Upper lobe of left lung (tissue), 6 donors: ENCODE measurements at regions not wholly inside any gene's neighbourhood (a gene's known extent, or its start where the extent isn't known, plus 50 kb on each side); places are given as distances from the start of the nearest gene placed in this dataset.
"Not testable (repeated sequence)": the region's sequence is repeated elsewhere in the genome, so short reads cannot be mapped to it uniquely, and the experiment has no call there.

Experiments used
- ATAC-seq, 2 donors: fragments of 200-7000 bp; cut with Tn5 transposase; one replicate each; pipeline ENCODE4 v1.9.1; 2022; ENCODE audit warnings: mild to moderate bottlenecking in 2 of 2, moderate library complexity in 2 of 2; ENCODE audit not compliant: low FRiP score in 2 of 2
- DNase-seq, 2 donors: peaks; one replicate each; pipeline ENCODE4 v3.0.0-alpha.2; 2019 to 2020
- H3K27ac ChIP-seq, 4 donors: fragments of 200-600 bp; sonication (generic); one replicate each; pipeline ENCODE4 v1.5.1; 2016 to 2019
- H3K27me3 ChIP-seq, 4 donors: fragments of 200-600 bp; sonication (generic); one replicate each; pipeline ENCODE4 v1.5.1; 2017 to 2019
- H3K36me3 ChIP-seq, 4 donors: fragments of 200-600 bp; sonication (generic); one replicate each; pipeline ENCODE4 v1.5.1; 2016 to 2019
- H3K4me1 ChIP-seq, 4 donors: fragments of 200-600 bp; sonication (generic); one replicate each; pipeline ENCODE4 v1.5.1; 2018 to 2019
- H3K4me3 ChIP-seq, 4 donors: fragments of 200-600 bp; sonication (generic); one replicate each; pipeline ENCODE4 v1.5.1; 2017 to 2019; ENCODE audit warnings: mild to moderate bottlenecking in 2 of 4, moderate library complexity in 1 of 4
- H3K9me3 ChIP-seq, 4 donors: fragments of 200-600 bp; sonication (generic); one replicate each; pipeline ENCODE4 v1.5.1; 2018 to 2019
- EP300 ChIP-seq, 4 donors: sonication (generic); formaldehyde crosslinking; IDR thresholded peaks; one replicate each; pipeline ENCODE4 v1.5.1; 2017; ENCODE audit warnings: antibody characterized with exemption in 4 of 4, control low read depth in 2 of 4
- POLR2A ChIP-seq, 4 donors: fragments of 450-650 bp; IDR thresholded peaks; one replicate each; pipeline ENCODE4 v1.5.1; 2016 to 2017; ENCODE audit warnings: antibody characterized with exemption in 4 of 4, mild to moderate bottlenecking in 2 of 4
- POLR2AphosphoS5 ChIP-seq, 2 donors: sonication (generic); formaldehyde crosslinking; IDR thresholded peaks; one replicate each; pipeline ENCODE4 v1.5.1; 2017; ENCODE audit warnings: antibody characterized with exemption in 2 of 2
- WGBS, 2 donors: methylation state at CpG; one replicate each; pipeline ENCODE4 v1.1.5; 2017 to 2018; 5-methylcytosine and 5-hydroxymethylcytosine counted together
- TF ChIP-seq, protein P1 (sequence below), 6 experiments: fragments of 450-650 bp in 4 of 6; fragments of 200-600 bp in 2 of 6; sonication (generic) in 2 of 6; IDR thresholded peaks; one replicate each; pipeline ENCODE4 v1.5.1; 2016 to 2019; ENCODE audit warnings: antibody characterized with exemption in 6 of 6
- donor health status: DM: no; HTN: no; CAD: no; lungs with moderate emphysema.
- donor health status: DM: no; HTN: yes; CAD: no; lungs with severe emphysema.

DNA sequence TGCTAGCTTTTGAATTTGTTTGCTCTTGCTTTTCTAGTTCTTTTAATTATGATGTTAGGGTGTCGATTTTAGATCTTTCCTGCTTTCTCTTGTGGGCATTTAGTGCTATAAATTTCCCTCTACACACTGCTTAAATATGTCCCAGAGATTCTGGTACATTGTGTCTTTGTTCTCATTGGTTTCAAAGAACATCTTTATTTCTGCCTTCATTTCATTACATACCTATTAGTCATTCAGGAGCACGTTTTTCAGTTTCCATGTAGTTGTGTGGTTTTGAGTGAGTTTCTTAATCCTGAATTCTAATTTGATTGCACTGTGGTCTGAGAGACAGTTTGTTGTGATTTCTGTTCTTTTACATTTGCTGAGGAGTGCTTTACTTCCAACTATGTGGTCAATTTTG, 51.2 kb upstream of the MB21D2 start:
- not testable (repeated sequence) for ATAC-seq
- WGBS, 2 donors: 59 to 70% methylated on average over 2 of the region's 2 CpGs

DNA sequence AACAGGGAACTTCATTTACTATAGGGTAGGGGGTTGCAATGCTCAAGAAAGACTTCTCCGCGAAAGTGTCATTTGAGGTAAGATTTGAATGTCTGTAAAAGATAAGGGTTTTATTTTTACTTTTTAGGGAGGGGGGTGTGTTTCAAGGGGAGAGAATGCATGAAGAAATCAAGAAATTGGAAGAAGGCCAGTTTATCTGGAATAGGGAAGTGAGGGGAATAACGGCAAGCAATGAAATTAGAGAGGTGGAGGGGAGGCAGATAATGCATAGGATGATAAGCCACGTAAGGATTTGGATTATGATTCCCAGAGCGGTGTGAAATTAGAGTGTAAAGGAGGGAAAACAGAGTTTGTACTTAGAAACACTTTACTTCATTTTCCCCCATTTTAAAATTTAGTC, 63.0 kb upstream of the MB21D2 start:
- no peak overlapping the region for H3K4me3 ChIP-seq
- WGBS, 2 donors: 67 to 72% methylated on average over 5 of the region's 5 CpGs
- no peak for ATAC-seq
- H3K27me3 ChIP-seq: no peaks in the 10 kb centered on the region
- no peak overlapping the region for H3K27ac ChIP-seq
- no peaks in the 10 kb centered on the region for H3K36me3 ChIP-seq
- DNase-seq: no peak
- no peaks in the 10 kb centered on the region for H3K4me1 ChIP-seq
- H3K9me3 ChIP-seq: peaks cover 0 to 5% (median 1%) of the 10 kb centered on the region in 4 donors
- no peak for TF ChIP-seq POLR2A (IDR thresholded peaks at IDR 0.05)

More for the DNA sequence above, 51.2 kb upstream of the MB21D2 start:
- H3K27me3 ChIP-seq, H3K4me1 ChIP-seq, DNase-seq, H3K36me3 ChIP-seq, H3K9me3 ChIP-seq, H3K27ac ChIP-seq, H3K4me3 ChIP-seq: not testable (repeated sequence)

DNA sequence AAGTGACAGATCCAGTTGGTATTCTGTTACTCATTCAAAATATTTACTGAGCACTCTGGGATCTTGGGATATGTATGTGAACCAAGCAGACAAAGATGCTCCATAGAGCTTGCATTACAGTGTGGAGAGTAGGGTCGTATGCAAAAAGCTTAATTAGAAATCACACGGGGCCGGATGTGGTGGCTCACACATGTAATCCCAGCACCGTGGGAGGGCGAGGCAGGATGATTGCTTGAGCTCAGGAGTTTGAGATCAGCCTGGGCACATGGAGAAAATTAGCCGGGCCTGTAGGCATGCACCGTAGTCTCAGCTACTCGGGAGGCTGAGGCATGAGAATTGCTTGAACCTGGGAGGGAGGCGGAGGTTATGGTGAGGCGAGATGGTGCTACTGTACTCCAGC, 68.7 kb upstream of the MB21D2 start:
- Histone ChIP-seq H3K27me3 (no peaks in the 10 kb centered on the region), H3K36me3 (no peaks in the 10 kb centered on the region), H3K9me3 (no peaks in the 10 kb centered on the region), H3K4me3 (no peak overlapping the region), H3K27ac (no peak overlapping the region), H3K4me1 (no peaks in the 10 kb centered on the region)
- TF ChIP-seq, protein P1, sequence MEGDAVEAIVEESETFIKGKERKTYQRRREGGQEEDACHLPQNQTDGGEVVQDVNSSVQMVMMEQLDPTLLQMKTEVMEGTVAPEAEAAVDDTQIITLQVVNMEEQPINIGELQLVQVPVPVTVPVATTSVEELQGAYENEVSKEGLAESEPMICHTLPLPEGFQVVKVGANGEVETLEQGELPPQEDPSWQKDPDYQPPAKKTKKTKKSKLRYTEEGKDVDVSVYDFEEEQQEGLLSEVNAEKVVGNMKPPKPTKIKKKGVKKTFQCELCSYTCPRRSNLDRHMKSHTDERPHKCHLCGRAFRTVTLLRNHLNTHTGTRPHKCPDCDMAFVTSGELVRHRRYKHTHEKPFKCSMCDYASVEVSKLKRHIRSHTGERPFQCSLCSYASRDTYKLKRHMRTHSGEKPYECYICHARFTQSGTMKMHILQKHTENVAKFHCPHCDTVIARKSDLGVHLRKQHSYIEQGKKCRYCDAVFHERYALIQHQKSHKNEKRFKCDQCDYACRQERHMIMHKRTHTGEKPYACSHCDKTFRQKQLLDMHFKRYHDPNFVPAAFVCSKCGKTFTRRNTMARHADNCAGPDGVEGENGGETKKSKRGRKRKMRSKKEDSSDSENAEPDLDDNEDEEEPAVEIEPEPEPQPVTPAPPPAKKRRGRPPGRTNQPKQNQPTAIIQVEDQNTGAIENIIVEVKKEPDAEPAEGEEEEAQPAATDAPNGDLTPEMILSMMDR (IDR thresholded peaks at IDR 0.05): no peak
- no peak for TF ChIP-seq EP300 (IDR thresholded peaks at IDR 0.05)
- no peak for TF ChIP-seq POLR2A (IDR thresholded peaks at IDR 0.05)
- no peak for TF ChIP-seq POLR2AphosphoS5 (IDR thresholded peaks at IDR 0.05)
- ATAC-seq: no peak
- 90 to 92% methylated on average over 10 of the region's 10 CpGs for WGBS, 2 donors
- DNase-seq: no peak

DNA sequence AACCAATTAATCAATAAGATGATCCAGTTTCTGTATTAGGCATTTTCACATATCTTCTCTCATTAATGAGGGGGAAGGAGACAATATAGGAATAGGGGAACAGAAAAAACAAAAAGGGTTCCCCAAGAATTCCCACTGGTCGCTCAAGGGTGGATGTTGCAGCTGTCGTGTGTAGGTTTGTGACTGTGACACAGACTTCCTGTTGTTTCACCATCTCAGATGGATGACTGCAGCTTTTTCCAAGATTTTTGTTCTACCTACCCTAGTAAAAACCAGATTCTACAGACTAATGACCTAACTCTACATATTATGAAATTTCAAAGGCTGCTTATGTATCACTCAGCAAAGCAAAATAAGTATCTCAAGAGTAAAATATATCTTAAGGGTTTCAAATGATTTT, 73.7 kb upstream of the MB21D2 start:
- Histone ChIP-seq H3K27me3 (no peaks in the 10 kb centered on the region), H3K4me1 (peaks cover 0 to 3% (median 0%) of the 10 kb centered on the region in 4 donors), H3K36me3 (no peaks in the 10 kb centered on the region), H3K27ac (no peak overlapping the region), H3K9me3 (no peaks in the 10 kb centered on the region), H3K4me3 (no peak overlapping the region)
- TF ChIP-seq, protein P1 (IDR thresholded peaks at IDR 0.05): no peak
- TF ChIP-seq EP300 (IDR thresholded peaks at IDR 0.05): no peak
- no peak for TF ChIP-seq POLR2AphosphoS5 (IDR thresholded peaks at IDR 0.05)
- no peak for TF ChIP-seq POLR2A (IDR thresholded peaks at IDR 0.05)
- no peak for DNase-seq
- ATAC-seq: no peak
- WGBS, 2 donors: 48 to 74% methylated on average over 2 of the region's 2 CpGs

DNA sequence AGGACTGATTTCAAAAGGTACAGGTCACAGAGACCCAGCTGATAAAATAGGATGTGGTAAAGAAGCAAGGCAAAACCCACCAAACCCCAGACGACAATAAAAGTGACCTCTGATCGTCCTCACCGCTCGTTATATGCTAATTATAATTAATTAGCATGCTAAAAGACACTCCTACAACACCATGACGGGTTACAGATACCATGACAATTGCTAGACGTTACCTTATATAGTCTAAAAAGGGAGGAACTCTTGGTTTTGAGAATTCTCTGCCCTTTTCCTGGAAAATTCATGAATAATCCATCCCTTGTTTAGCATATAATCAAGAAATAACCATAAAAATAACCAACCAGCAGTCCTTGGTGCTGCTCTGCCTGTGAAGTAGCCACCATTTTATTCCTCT, 74.7 kb upstream of the MB21D2 start:
- H3K4me3 ChIP-seq: no peak overlapping the region
- no peak for TF ChIP-seq POLR2AphosphoS5 (IDR thresholded peaks at IDR 0.05)
- TF ChIP-seq EP300 (IDR thresholded peaks at IDR 0.05): no peak
- no peak for TF ChIP-seq POLR2A (IDR thresholded peaks at IDR 0.05)
- TF ChIP-seq, protein P1 (IDR thresholded peaks at IDR 0.05): no peak
- H3K4me1 ChIP-seq: peaks cover 0 to 3% (median 0%) of the 10 kb centered on the region in 4 donors
- H3K27ac ChIP-seq: no peak overlapping the region
- H3K27me3 ChIP-seq: no peaks in the 10 kb centered on the region
- no peak for ATAC-seq
- H3K36me3 ChIP-seq: no peaks in the 10 kb centered on the region
- H3K9me3 ChIP-seq: no peaks in the 10 kb centered on the region
- 87% methylated on average over 6 of the region's 6 CpGs for WGBS, 2 donors
- no peak for DNase-seq

DNA sequence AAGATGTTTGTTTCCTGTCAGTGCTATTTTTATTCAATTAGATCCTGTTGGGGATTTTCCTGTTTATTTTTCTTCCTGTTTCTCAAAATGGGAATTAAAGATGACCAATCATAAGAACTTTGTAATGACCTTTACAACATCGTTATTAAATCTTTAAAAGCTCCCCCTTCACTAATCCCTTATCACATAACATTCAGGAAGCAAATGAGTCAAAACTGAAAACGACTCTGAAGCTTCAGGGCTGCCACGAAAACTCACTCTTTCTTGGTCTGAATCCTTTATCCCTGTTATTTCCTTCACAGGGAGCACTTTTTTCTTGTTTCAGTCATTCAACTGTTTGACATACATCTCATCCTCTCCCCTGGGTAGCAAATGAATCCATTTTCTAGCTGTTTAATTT, 75.8 kb upstream of the MB21D2 start:
- H3K4me1 ChIP-seq: peaks cover 0 to 3% (median 0%) of the 10 kb centered on the region in 4 donors
- no peaks in the 10 kb centered on the region for H3K27me3 ChIP-seq
- DNase-seq (no peak), ATAC-seq (no peak)
- no peak overlapping the region for H3K27ac ChIP-seq
- no peak overlapping the region for H3K4me3 ChIP-seq
- 28 to 31% methylated on average over 3 of the region's 3 CpGs for WGBS, 2 donors
- no peaks in the 10 kb centered on the region for H3K36me3 ChIP-seq
- H3K9me3 ChIP-seq: no peaks in the 10 kb centered on the region
- TF ChIP-seq POLR2AphosphoS5 (IDR thresholded peaks at IDR 0.05): no peak
- TF ChIP-seq, protein P1 (IDR thresholded peaks at IDR 0.05): no peak
- TF ChIP-seq POLR2A (IDR thresholded peaks at IDR 0.05): no peak
- no peak for TF ChIP-seq EP300 (IDR thresholded peaks at IDR 0.05)

DNA sequence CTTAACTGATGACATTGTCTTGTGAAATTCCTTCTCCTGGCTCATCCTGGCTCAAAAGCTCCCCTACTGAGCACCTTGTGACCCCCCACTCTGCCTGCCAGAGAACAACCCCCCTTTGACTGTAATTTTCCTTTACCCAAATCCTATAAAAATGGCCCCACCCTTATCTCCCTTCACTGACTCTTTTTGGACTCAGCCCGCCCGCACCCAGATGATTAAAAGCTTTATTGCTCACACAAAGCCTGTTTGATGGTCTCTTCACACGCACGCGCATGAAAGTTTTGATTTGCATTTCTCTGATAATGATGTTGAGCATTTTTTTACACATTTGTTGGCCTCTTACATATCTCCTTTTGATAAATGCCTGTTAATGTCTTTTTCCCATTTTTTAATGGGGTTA, 83.5 kb upstream of the MB21D2 start:
- not testable (repeated sequence) for H3K4me1 ChIP-seq

DNA sequence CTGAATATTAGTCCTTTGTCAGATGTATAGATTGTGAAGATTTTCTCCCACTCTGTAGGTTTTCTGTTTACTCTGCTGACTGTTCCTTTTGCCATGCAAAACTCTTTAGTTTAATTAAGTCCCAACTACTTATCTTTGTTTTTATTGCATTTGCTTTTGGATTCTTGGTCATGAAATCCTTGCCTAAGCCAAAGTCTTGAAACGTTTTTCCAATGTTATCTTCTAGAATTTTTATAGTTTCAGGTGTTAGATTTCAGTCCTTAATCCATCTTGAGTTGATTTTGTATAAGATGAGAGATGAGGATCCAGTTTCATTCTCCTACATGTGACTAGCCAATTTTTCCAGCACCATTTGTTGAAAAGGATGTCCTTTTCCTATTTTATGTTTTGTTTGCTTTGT, 86.0 kb upstream of the MB21D2 start:
- not testable (repeated sequence) for DNase-seq, ATAC-seq, H3K4me3 ChIP-seq, H3K9me3 ChIP-seq, H3K27me3 ChIP-seq, H3K27ac ChIP-seq, H3K4me1 ChIP-seq, H3K36me3 ChIP-seq
- 28 to 33% methylated on average over 1 of the region's 1 CpG for WGBS, 2 donors

More for the DNA sequence above, 83.5 kb upstream of the MB21D2 start:
- not testable (repeated sequence) for DNase-seq, H3K36me3 ChIP-seq, H3K9me3 ChIP-seq, H3K4me3 ChIP-seq, H3K27ac ChIP-seq, ATAC-seq, H3K27me3 ChIP-seq
- 95 to 97% methylated on average over 5 of the region's 5 CpGs for WGBS, 2 donors
